ENCODE measurements at regions not wholly inside any gene's neighbourhood (a gene's known extent, or its start where the extent isn't known, plus 50 kb on each side); places are given as distances from the start of the nearest gene placed in this dataset.
A peak's percentile ranks its signal among the peaks of the same experiment; 100 is the strongest.

- no peak overlapping the region for H3K4me3 ChIP-seq (ENCODE audit: low read depth, low read length)
- TF ChIP-seq, protein P1, sequence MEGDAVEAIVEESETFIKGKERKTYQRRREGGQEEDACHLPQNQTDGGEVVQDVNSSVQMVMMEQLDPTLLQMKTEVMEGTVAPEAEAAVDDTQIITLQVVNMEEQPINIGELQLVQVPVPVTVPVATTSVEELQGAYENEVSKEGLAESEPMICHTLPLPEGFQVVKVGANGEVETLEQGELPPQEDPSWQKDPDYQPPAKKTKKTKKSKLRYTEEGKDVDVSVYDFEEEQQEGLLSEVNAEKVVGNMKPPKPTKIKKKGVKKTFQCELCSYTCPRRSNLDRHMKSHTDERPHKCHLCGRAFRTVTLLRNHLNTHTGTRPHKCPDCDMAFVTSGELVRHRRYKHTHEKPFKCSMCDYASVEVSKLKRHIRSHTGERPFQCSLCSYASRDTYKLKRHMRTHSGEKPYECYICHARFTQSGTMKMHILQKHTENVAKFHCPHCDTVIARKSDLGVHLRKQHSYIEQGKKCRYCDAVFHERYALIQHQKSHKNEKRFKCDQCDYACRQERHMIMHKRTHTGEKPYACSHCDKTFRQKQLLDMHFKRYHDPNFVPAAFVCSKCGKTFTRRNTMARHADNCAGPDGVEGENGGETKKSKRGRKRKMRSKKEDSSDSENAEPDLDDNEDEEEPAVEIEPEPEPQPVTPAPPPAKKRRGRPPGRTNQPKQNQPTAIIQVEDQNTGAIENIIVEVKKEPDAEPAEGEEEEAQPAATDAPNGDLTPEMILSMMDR (conservative IDR thresholded peaks at IDR 0.05; ENCODE audit: low read depth, low read length): no peak
- DNase-seq (ENCODE audit: low read depth): peak; percentile 6
Measured at GRCh38 chr12:104858611-104859543, 99.2 kb downstream of the SLC41A2 start.

DNA sequence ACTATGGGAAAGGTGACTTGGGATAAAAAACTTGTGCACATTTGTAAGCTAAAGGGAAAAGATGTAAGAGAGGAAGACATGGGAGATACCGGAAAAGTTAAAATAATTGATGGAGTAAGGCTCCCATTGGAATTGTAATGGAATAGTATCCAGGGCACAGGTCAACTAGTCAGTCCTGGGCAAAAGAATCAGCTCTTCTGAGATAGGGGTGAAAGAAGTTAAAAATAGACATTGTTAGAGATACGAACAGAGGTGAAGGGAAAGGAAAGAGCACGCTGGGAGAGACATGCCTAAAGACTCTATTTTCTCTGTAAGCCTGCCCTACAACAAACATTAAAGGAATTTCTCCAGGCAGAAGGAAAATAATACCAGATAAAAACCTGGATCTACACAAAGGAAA, 101.6 kb downstream of the SLC41A2 start:
- H3K4me3 ChIP-seq (ENCODE audit: low read depth, low read length): no peak overlapping the region
- DNase-seq (ENCODE audit: low read depth): no peak
- TF ChIP-seq, protein P1 (conservative IDR thresholded peaks at IDR 0.05; ENCODE audit: low read depth, low read length): no peak

DNA sequence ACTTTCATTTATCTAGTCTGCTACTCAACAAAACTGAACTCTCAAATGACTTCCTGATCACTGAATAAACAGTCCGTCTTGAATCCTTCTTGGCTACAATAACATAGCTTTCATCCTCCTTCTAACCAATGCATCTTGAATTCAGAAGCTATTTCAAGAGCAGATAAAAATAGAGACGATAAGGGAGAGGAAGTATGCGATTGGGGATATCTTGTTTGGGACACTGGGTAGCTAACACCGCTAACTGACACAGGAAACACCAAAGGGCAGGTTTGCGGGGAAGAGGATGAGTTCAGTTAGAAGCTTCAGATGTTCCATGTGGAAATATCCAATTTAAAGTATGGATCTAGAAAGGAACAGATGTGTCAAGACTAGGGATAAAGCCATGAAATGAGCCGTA, 102.5 kb downstream of the SLC41A2 start:
- no peak for DNase-seq (ENCODE audit: low read depth)
- no peak overlapping the region for H3K4me3 ChIP-seq (ENCODE audit: low read depth, low read length)
- TF ChIP-seq, protein P1 (conservative IDR thresholded peaks at IDR 0.05; ENCODE audit: low read depth, low read length): no peak

GRCh38 chr12:104852896-104853295, 105.2 kb downstream of the SLC41A2 start:
- TF ChIP-seq, protein P1 (conservative IDR thresholded peaks at IDR 0.05; ENCODE audit: low read depth, low read length): no peak
- no peak for DNase-seq (ENCODE audit: low read depth)
- H3K4me3 ChIP-seq (ENCODE audit: low read depth, low read length): no peak overlapping the region

DNA sequence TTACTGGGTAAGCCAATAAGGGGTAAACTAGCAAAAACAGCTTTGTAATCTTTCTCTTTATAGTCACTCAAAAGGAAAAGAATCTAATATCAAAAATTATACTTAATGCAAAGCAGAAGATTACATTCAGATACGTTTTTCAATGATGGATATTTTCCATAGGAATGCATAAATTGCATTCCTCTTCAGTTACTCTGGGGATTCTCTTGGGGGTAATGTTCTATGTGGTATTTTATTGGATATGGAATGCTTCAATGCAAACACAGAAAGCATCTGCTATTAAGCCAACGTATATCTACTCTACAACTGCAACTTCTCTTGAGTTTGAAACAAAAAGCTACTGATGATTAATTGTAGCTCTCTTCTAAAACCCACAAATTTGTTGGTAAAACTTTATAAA, 106.0 kb downstream of the SLC41A2 start:
- H3K4me3 ChIP-seq (ENCODE audit: low read depth, low read length): no peak overlapping the region
- TF ChIP-seq, protein P1 (conservative IDR thresholded peaks at IDR 0.05; ENCODE audit: low read depth, low read length): no peak
- no peak for DNase-seq (ENCODE audit: low read depth)

- TF ChIP-seq, protein P1 (conservative IDR thresholded peaks at IDR 0.05; ENCODE audit: low read depth, low read length): no peak
- no peak for DNase-seq (ENCODE audit: low read depth)
- H3K4me3 ChIP-seq (ENCODE audit: low read depth, low read length): no peak overlapping the region
Measured at GRCh38 chr12:104850781-104851180, 107.3 kb downstream of the SLC41A2 start.

All from epithelial cell of proximal tubule (primary cell).